ENCODE measurements at regions not wholly inside any gene's neighbourhood (a gene's known extent, or its start where the extent isn't known, plus 50 kb on each side); places are given as distances from the start of the nearest gene placed in this dataset.

DNA sequence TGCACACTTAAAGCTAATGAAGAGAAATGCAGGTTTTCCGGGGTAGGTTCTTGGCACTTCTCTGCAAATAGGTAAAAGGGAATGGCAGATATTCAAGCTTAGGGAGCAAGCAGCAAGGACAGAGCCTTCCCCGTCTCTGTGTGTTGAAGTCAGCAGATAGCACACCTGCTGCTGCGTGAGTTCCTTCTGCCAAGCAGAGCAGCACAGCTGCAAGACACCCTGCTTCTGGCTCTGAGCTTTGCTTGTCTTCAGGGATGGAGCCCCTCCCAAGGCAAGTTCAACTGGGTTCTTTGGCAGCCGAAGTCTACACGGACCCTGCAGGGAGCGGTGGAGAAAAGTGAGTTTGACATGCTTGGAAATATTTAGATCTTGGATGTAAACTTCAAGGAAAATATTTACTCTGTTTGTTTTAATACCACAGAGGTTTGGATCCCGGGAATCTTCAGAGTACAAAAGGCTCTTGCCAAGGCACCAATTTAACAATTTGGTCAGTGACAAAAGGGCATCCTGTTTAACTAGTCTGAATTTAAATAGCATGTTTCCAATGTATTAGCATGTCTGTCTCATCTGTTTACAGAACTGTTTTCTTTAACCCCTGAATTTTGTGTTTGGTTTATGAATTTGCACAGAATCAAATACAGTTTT lies 113.4 kb upstream of the KCNJ16 start:
- TF ChIP-seq POLR2A (IDR thresholded peaks at IDR 0.05) = no peak
- TF ChIP-seq, protein P1, sequence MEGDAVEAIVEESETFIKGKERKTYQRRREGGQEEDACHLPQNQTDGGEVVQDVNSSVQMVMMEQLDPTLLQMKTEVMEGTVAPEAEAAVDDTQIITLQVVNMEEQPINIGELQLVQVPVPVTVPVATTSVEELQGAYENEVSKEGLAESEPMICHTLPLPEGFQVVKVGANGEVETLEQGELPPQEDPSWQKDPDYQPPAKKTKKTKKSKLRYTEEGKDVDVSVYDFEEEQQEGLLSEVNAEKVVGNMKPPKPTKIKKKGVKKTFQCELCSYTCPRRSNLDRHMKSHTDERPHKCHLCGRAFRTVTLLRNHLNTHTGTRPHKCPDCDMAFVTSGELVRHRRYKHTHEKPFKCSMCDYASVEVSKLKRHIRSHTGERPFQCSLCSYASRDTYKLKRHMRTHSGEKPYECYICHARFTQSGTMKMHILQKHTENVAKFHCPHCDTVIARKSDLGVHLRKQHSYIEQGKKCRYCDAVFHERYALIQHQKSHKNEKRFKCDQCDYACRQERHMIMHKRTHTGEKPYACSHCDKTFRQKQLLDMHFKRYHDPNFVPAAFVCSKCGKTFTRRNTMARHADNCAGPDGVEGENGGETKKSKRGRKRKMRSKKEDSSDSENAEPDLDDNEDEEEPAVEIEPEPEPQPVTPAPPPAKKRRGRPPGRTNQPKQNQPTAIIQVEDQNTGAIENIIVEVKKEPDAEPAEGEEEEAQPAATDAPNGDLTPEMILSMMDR (IDR thresholded peaks at IDR 0.05) = no peak
